Epithelial cell of prostate (primary cell): ENCODE measurements at regions not wholly inside any gene's neighbourhood (a gene's known extent, or its start where the extent isn't known, plus 50 kb on each side); places are given as distances from the start of the nearest gene placed in this dataset.
"Not testable (repeated sequence)": the region's sequence is repeated elsewhere in the genome, so short reads cannot be mapped to it uniquely, and the experiment has no call there.

ENCODE experiments used
- DNase-seq: peaks from one replicate; pipeline ENCODE4 v3.0.0-alpha.2; 2011; ENCODE audit warnings: low read depth, low spot score
- H3K27ac ChIP-seq: fragments of 450-650 bp; 2 replicates; pipeline ENCODE4 v1.5.1; 2017; ENCODE audit warnings: mild to moderate bottlenecking

DNA sequence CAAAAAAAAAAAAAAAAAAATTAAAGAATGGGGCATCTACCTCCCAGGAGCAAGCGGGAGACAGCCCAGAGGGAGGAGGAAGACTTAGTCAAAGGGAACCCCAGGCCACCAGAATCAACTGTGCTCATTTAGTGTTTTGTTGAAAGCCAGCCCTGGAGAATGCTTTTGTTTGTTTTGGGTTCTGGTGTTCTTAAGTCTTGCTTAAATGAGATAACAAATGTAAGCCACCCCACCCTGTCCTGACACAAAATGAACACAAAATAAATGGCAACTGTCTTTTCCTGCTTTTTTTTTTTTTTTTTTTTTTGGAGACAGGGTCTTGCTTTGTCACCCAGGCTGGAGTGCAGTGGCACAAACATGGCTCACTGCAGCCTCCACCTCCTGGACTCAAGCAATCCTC lies 165.0 kb upstream of the JARID2 start:
- no peak overlapping the region for H3K27ac ChIP-seq
- DNase-seq, result no peak

DNA sequence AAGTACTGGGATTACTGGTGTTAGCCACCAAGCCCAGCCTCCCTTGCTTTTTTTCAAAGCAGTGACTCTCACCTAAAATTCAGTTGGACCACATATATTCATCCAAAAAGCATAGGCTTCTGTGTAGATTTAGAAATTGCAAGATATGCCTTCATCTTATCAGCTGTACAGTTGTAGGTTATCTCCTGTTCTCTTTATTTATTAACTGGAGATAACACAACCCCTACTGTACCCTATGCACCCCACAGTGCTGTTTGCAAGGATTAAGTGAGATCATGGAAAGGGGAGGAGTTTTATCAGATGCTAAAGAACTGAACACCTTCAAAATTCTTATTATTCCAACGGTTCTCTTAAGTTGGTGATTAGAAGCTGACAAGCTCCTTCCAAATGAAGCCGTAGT lies 164.4 kb upstream of the JARID2 start:
- H3K27ac ChIP-seq, result no peak overlapping the region
- no peak for DNase-seq

DNA sequence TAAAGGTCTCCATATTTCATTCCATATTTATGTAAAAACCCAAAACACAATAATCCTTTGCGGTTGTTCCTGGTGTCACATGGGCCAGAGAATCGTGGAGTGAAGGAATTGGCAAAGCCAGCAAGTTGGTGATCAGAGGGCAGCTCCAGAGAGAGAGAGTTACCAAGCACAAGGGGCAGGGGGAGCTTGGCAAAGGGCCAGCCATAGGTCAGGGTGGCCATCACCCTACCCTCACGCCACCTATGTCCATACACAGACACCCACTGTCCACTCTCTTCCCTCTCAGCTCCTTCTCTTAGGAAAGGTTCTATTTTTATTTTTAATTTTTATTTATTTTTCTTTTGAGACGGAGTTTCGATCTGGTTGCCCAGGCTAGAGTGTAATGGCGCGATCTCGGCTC lies 163.2 kb upstream of the JARID2 start:
- H3K27ac ChIP-seq, result no peak overlapping the region
- DNase-seq, result no peak

DNA sequence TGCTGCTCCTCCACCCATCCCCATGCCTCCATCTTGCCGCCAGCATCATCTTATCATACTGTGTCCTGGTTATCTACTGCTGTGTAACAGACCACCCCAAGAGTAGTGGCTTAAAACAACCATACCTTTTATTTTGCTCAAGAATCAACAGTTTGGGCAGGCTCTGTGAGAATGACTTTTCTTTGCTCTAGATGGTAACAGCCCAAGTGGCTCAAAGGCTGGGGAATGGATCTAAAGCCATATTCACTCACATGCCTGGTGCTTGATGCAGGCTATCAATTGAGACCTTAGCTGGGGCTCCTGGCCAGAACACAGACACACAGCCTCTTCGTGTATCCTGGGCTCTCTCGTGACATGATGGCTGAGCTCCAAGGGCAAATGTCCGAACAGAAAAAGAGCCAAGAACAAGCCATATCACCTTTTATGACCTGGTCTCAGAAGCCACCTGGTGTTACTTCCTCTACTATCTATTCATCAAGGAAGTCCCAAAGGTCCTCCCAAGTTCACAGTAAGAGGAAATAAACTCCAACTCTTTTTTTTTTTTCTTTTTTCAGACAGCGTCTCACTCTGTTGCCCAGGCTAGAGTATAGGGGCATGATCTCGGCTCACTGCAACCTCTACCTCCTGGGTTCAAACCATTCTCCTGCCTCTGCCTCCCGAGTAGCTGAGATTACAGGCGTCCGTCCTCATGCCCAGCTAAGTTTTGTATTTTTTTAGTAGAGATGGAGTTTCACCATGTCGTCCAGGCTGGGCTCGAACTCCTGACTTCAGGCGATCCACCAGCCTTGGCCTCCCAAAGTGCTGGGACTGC lies 159.3 kb upstream of the JARID2 start:
- DNase-seq, result no peak
- H3K27ac ChIP-seq, result no peak overlapping the region

DNA sequence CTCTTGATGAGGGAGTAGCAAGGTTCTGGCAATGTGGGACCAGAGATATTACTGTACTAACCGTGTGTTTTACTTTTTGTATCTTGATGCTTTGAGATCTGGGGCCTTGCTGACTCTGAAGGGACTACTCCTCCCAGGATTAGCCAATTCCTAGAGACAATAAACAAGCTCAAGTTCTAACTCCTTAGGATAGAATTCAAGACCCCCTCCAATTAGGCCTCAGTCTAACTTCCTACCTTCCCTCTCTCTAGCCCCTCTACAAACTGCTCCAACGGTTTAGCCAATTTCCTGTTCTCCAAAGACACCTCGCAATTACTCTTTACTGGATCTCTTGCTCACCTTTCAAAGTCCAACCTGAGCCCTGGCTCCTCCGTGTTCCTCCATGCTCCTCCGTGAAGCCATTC lies 158.7 kb upstream of the JARID2 start:
- H3K27ac ChIP-seq, result no peak overlapping the region

DNA sequence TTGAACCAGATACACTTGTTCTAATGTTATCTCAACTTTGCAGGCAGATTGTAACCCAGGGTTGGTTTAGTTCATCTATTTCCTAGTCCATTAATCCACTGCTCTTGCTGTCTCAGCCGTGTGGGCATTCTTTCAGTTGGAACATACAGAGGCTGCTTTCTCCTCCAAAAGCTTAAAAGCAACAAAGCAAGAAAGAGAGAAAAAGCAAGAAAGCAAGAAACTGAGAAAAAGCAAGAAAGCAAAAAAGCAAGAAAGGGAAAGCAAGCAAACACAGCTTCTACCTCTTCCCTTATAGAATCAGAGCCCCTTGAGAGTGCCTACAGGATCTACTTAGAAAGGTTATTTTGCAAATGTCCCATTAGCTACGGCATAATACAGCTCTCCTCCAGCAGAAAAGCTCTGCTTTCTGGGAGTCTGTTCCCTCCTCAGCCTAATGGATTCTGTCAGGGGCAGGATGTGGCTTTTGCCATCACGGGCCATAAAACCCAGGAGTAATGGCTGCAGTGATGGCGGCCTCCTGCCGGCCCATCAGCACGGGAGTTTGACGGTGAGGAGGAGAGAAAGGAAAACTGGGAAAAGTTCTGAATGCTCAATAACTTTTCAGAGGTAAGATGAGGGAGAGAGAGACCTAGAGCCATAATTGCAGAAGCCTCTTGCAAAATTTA lies 156.8 kb upstream of the JARID2 start:
- H3K27ac ChIP-seq, result no peak overlapping the region
- no peak for DNase-seq

More for the DNA sequence above, 158.7 kb upstream of the JARID2 start:
- no peak for DNase-seq

DNA sequence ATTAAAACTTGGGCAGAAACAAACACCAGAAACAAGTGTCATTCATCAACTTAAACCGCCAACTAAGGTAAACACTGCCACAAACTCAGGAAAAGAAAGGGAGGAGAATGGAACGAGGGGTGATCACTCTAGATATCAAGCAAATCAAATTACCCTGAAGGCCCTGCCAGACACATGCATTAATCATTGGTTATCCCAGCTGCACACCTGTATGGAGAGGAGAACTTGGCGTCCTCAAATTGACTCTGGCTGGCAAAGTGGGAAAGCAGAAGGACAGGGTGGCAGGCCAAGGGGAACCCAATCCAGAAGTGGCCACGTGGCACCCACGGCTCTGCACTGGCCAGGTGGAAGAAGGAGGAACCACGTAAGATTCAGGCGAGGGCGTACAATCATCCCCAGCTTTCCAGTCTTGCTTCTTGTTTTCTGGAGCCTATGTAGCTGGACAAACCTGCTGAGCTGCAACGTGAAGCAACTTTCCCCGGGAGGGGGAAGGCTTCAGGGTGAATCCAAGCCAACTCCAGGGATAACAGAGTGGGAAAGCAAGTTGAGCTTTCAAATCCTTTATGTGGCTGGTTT lies 156.2 kb upstream of the JARID2 start:
- H3K27ac ChIP-seq, result peak overlapping the region; percentile 25
- DNase-seq, result no peak

DNA sequence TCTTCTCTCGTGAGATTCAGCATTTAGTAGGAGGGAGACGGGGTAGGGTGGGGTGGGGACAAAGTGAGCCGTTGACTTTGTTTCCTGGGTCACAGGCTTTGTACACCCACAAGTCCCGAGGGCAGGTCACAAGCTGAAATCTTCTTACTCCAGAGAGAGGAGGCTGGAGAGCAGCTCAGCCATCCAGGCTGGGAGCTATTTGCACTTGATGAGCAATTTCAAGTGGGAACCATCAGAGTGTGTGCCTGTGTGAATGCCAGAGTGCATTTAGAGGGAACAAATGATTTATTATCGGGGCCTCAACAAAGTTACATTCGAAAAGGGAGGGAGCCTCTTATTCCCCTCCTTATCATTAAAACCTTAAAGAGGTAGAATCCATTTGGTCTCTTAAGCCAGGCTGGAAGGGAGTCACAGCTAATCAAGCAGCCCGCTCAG lies 155.7 kb upstream of the JARID2 start:
- H3K27ac ChIP-seq, result peak overlapping the region; percentile 25
- DNase-seq, result no peak

DNA sequence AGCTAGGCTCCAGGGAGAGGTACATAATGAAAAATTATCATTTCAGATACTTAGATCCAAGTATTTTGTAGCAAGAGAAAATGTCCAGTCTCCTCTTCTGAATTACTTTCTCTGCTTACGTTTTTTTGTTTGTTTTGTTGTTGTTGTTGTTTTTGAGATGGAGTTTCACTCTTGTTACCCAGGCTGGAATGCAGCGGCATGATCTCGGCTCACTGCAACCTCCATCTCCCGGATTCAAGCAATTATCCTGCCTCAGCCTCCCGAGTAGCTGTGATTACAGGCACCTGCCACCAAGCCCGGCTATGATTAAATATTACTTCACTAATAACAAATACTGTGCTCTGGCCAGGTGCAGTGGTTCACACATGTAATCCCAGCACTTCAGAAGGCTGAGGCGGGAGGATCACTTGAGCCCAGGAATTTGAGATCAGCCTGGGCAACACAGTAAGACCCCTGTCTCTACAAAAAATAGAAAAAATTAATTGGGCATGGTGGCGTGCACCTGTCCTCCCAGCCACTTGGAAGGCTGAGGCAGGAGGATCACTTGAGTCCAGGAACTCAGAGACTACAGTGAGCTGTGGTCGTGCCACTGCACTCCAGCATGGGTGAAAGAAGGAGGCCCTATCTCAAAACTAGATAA lies 155.0 kb upstream of the JARID2 start:
- DNase-seq, result no peak
- H3K27ac ChIP-seq, result no peak overlapping the region

DNA sequence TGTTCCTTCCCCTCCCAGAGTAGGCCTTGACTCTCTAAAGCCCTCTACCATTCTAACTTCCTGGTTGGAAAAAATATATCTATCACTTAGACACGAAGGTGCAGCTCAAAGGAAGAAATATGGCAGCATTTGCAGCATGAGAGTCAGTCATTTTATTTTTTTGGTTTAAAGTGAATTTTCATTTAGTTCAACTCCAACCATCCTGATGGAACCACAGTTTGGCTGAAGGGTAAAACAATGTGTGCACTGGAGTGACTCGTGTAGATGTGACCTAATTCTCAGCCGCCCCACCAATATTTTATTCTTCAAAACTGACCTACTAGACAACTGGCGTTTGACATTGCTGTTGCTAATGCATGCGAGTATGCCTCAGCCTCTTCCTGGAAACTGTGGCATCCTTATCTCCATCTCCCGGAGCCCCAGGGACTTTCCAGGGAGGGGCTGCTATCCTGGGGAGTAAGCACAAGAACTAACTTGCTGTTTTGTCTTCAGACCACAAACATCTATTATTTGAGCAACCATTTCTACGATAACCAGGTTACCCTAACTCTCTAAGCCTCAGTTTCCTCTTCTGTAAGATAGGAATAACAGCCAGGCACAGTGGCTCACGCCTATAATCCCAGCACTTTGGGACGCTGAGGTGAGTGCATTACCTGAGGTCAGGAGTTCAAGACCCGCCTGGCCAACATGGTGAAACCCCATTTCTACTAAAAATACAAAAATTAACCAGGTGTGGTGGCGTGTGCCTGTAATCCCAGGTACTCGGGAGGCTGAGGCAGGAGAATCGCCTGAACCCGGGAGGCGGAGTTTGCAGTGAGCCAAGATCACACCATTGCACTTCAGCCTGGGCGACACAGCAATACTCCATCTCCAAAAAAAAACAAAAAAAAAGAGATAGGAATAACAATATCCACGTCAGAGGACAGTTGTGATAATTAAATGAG lies 148.7 kb upstream of the JARID2 start:
- no peak for DNase-seq
- H3K27ac ChIP-seq, result no peak overlapping the region

DNA sequence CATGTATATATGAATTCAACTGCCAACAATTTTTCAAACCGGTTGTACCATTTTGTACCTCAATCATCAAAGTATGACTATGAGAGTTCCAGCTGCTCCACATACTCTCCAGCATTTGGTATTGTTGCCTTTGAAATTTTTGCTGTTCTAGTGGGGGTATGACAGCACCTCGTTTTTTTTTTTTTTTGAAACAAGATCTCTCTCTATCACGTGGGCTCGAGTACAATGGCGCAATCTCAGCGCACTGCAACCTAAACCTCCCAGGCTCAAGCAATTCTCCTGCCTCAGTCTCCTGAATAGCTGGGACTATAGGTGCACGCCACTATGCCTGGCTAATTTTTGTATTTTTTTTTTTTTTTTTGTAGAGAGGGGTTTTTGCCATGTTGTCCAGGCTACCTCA lies 144.7 kb upstream of the JARID2 start:
- no peak overlapping the region for H3K27ac ChIP-seq
- DNase-seq, result no peak

DNA sequence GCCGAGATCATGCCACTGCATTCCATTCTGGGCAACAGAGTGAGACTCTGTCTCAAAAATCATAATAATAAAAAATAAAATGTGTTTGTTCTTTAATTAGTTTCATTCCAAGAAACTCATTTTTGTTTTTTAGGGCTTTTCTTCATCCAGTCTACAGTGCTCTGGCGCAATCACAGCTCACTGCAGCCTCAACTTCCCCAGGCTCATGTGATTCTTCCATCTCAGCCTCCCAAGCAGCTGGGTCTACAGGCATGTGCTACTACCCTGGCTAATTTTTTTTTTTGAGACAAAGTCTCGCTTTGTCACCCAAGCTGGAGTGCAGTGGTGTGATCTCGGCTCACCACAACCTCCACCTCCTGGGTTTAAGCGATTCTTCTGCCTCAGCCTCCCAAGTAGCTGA lies 143.6 kb upstream of the JARID2 start:
- no peak for DNase-seq
- no peak overlapping the region for H3K27ac ChIP-seq

DNA sequence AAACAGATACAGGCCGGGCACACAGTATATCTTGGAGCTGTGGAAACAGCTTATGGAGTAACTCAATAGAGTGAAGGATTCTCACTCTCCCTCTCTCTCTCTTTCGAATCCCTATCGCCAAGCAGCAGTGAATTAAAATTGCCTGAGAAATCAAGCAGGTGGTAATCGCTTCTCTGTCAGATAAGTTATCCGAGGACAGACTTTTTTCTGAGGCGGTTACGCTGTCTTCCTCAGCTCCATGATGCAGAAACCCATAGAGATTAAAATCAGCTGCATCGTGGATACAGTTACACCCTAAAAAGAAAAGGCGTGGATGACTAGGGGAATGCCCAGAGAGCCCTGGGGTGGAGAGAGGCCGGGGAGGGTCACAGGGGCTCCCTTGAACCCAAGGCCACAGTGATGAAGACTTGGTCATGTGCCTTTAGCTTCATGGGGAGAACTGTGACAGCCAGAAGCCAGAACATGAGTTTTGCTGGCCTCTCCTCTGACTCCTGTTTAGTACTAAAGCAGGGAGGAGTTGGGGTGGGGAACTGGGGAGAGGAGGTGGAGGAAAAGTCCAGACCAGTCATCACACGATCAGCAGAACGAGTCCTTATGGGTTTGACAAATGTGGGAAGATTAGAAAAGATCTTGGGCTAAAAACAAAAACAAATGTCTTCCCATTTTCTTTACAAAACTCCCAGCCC lies 138.8 kb upstream of the JARID2 start:
- H3K27ac ChIP-seq, result no peak overlapping the region
- DNase-seq, result no peak

DNA sequence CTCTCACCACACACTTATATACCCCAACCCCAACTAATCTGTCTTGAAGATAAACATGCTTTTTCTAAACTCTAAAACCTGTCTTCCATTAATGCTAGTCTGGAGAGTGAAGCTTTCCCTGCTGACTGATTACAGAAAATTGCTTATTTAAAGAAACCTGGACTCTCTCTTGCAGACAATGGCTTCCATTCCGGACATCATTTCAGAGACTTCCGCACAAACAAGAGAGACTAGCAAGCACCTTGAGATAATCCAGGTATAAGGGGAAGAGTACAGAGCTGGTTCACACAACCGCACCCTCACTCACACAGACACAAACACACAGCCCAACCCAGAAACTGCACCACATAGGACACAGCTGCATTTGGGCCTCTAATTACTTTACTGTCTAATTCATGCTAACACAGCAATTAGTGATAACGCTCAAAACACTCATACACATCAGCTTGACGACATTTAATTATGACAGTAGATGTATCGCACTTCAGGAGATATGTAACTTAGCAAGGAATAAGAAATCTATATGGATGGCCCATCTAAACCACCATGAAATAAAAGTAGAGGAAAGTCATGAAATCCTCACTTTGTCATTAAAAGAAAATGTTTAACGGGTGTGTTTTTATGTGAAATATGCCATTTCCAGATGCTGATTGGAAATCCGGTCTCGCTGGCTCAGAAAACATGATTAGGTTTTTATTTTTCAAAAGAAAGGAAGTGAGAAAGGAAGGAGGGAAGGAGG lies 138.1 kb upstream of the JARID2 start:
- H3K27ac ChIP-seq, result no peak overlapping the region
- no peak for DNase-seq

DNA sequence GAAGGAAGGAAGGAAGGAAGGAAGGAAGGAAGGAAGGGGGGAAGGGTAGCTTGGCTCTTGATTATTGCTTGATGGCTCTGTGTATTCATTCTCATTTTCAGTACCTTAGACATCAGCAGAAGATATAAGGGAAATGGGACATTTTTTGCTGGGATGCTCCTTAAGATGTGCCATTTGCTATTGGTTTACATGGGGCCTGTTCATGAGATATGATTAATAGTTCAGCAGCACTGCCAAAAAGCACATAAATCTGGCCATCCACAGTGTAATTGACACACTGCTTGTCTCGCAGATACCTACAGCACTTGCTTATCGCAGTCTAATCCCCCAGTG lies 137.5 kb upstream of the JARID2 start:
- H3K27ac ChIP-seq, result no peak overlapping the region
- DNase-seq, result no peak

DNA sequence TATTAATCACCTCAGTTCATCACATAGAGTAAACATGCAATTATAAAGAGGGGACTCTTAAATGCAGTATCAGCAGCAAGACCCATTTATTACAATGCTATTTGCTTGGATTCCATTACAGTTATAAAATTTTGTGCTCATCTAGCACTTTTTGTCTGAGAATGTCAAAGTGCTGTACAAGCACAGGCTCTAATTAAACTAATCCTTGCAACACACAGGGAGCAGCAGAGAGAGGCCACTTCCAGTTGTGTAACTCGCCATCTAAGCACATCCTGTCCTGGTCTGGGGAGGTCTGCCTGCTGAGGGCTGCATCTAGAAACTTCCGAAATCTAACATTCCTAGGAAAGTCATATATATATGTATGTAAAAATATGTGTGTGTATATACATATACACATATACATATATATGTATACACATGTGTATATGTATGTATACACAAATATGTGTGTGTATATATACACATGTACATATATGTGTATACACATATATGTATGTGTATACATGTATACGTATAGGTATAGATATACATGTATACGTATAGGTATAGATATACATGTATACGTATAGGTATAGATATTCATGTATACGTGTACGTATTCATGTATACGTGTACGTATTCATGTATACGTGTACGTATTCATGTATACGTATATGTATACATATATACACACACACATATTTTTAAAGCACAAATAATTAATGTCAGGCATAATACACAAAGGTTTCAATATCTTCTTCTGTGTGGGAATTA lies 136.4 kb upstream of the JARID2 start:
- DNase-seq, result no peak
- no peak overlapping the region for H3K27ac ChIP-seq

DNA sequence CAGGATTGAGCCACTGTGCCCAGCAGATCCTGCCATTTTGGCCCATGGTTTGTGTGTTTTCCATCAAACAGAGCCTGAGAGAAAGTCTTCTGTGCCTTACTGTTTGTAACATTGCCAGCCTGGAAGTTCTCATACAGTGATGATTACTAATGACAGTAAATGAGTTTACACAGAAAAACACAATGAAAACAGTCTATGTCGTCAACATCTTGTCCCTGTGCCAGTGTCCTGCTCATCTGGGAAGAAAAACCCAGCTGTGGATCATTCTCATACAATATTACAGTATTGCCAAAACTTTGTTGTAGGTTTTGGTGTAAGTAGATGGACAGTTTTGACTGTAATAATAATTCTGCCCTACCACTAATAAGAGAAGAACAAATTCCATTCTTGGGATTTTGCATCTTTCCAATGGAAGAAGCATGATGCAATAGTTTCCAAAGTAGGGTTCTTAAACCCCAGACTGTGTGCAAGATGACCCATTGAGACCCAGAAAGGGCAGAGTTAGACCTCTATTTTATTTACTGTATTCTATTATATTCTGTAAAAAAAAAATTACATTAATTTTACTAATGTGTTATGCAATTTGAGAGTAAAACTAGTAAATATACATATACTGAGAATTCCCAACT lies 135.0 kb upstream of the JARID2 start:
- no peak overlapping the region for H3K27ac ChIP-seq
- no peak for DNase-seq

DNA sequence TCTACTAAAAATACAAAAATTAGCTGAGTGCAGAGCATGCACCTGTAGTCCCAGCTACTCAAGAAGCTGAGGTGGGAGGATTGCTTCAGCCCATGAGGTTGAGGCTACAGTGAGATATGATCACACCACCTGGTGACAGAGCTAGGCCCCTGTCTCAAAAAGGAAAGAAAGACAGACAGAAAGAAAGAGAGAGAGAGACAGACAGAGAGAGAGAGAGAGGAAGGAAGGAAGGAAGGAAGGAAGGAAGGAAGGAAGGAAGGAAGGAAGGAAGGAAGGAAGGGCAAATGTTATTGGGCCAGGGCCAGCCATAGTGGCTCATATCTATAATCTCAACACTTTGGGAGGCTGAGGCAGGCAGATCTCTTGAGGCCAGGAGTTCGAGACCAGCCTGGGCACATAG lies 134.3 kb upstream of the JARID2 start:
- DNase-seq, H3K27ac ChIP-seq: not testable (repeated sequence)
